SK-N-SH treated with all-trans-retinoic acid at 6 μM for 48 hours (cell line): ENCODE measurements at regions not wholly inside any gene's neighbourhood (a gene's known extent, or its start where the extent isn't known, plus 50 kb on each side); places are given as distances from the start of the nearest gene placed in this dataset.

Experiments
- ATAC-seq: fragments of 200-7000 bp; cut with Tn5 transposase; 3 replicates; pipeline ENCODE4 v1.9.1; 2020; ENCODE audit warnings: mild to moderate bottlenecking, moderate library complexity
- ARNTL ChIP-seq: fragments of 450-650 bp; formaldehyde crosslinking; IDR thresholded peaks from 2 replicates; pipeline ENCODE4 v1.5.0; 2020; ENCODE audit warnings: low read depth, mild to moderate bottlenecking, moderate library complexity, borderline replicate concordance
- BACH2 ChIP-seq: fragments of 250-450 bp; sonication (Bioruptor Pico); IDR thresholded peaks from 2 replicates; pipeline ENCODE4 v1.9.0; 2021; ENCODE audit warnings: mild to moderate bottlenecking, borderline replicate concordance
- CSDC2 ChIP-seq: fragments of 250-450 bp; sonication (Bioruptor Pico); IDR thresholded peaks from 2 replicates; pipeline ENCODE4 v1.5.0; 2020; ENCODE audit warnings: mild to moderate bottlenecking, moderate library complexity
- CSRNP3 ChIP-seq: fragments of 250-450 bp; sonication (Bioruptor Pico); IDR thresholded peaks from 2 replicates; pipeline ENCODE4 v1.5.1; 2021; ENCODE audit warnings: mild to moderate bottlenecking, moderate library complexity
- ESRRG ChIP-seq: fragments of 250-450 bp; sonication (Bioruptor Pico); IDR thresholded peaks from 2 replicates; pipeline ENCODE4 v1.6.1; 2021; ENCODE audit warnings: mild to moderate bottlenecking
- GLIS3 ChIP-seq: fragments of 250-450 bp; sonication (Bioruptor Pico); IDR thresholded peaks from 2 replicates; pipeline ENCODE4 v1.5.0; 2020; ENCODE audit warnings: mild to moderate bottlenecking, moderate library complexity
- ISL1 ChIP-seq: fragments of 250-450 bp; sonication (Bioruptor Pico); IDR thresholded peaks from 2 replicates; pipeline ENCODE4 v2.1.2; 2022; ENCODE audit warnings: mild to moderate bottlenecking, moderate library complexity
- OSR1 ChIP-seq: fragments of 250-450 bp; sonication (Bioruptor Pico); IDR thresholded peaks from 2 replicates; pipeline ENCODE4 v1.8.0; 2022; ENCODE audit warnings: moderate library complexity, mild to moderate bottlenecking, inconsistent platforms
- PATZ1 ChIP-seq: fragments of 250-450 bp; sonication (Bioruptor Pico); IDR thresholded peaks from 2 replicates; pipeline ENCODE4 v1.8.0; 2020; ENCODE audit warnings: mild to moderate bottlenecking, moderate library complexity, borderline replicate concordance
- POU6F1 ChIP-seq: fragments of 250-450 bp; sonication (Bioruptor Pico); IDR thresholded peaks from 2 replicates; pipeline ENCODE4 v1.8.0; 2021; ENCODE audit warnings: low read depth, mild to moderate bottlenecking, moderate library complexity, borderline replicate concordance
- PPARA ChIP-seq: fragments of 250-450 bp; sonication (Bioruptor Pico); IDR thresholded peaks from 2 replicates; pipeline ENCODE4 v1.5.0; 2020; ENCODE audit warnings: mild to moderate bottlenecking, borderline replicate concordance
- RARB ChIP-seq: fragments of 250-450 bp; sonication (Bioruptor Pico); IDR thresholded peaks from 2 replicates; pipeline ENCODE4 v1.8.0; 2021; ENCODE audit warnings: mild to moderate bottlenecking, moderate library complexity
- SNAI2 ChIP-seq: fragments of 250-450 bp; sonication (Bioruptor Pico); IDR thresholded peaks from 2 replicates; pipeline ENCODE4 v1.5.0; 2020; ENCODE audit warnings: mild to moderate bottlenecking, moderate library complexity
- TCF4 ChIP-seq: fragments of 250-450 bp; sonication (Bioruptor Pico); IDR thresholded peaks from 2 replicates; pipeline ENCODE4 v1.8.0; 2021; ENCODE audit warnings: mild to moderate bottlenecking, moderate library complexity, borderline replicate concordance
- TOX ChIP-seq: fragments of 250-450 bp; sonication (Bioruptor Pico); IDR thresholded peaks from 2 replicates; pipeline ENCODE4 v1.8.0; 2021; ENCODE audit warnings: mild to moderate bottlenecking, moderate library complexity, borderline replicate concordance
- TSHZ2 ChIP-seq: fragments of 250-450 bp; sonication (Bioruptor Pico); IDR thresholded peaks from 2 replicates; pipeline ENCODE4 v1.5.0; 2020; ENCODE audit warnings: mild to moderate bottlenecking, moderate library complexity
- ZC3H10 ChIP-seq: fragments of 250-450 bp; sonication (Bioruptor Pico); IDR thresholded peaks from 2 replicates; pipeline ENCODE4 v1.5.1; 2021; ENCODE audit warnings: mild to moderate bottlenecking, moderate library complexity
- ZFP3 ChIP-seq: fragments of 250-450 bp; sonication (Bioruptor Pico); IDR thresholded peaks from 2 replicates; pipeline ENCODE4 v1.5.0; 2020; ENCODE audit warnings: mild to moderate bottlenecking, moderate library complexity
- ZFP30 ChIP-seq: fragments of 450-650 bp; formaldehyde crosslinking; IDR thresholded peaks from 2 replicates; pipeline ENCODE4 v1.5.0; 2022; ENCODE audit warnings: mild to moderate bottlenecking, moderate library complexity
- ZNF70 ChIP-seq: fragments of 450-650 bp; formaldehyde crosslinking; IDR thresholded peaks from 2 replicates; pipeline ENCODE4 v1.5.0; 2020; ENCODE audit warnings: mild to moderate bottlenecking, moderate library complexity
- ZNF8 ChIP-seq: fragments of 450-650 bp; formaldehyde crosslinking; IDR thresholded peaks from 2 replicates; pipeline ENCODE4 v1.5.0; 2020; ENCODE audit warnings: mild to moderate bottlenecking, moderate library complexity

GRCh38 chr4:115292320-115293092 is 179.1 kb upstream of the NDST4 start:
- no peak for ATAC-seq

GRCh38 chr4:115287426-115287825 is 174.0 kb upstream of the NDST4 start:
- no peak for ATAC-seq
- TF ChIP-seq ZFP30 (CRISPR knock-in tag) (no peak), PATZ1 (CRISPR knock-in tag) (no peak), ZFP3 (no peak), POU6F1 (CRISPR knock-in tag) (no peak), OSR1 (CRISPR knock-in tag) (no peak), RARB (CRISPR knock-in tag) (no peak), ARNTL (CRISPR knock-in tag) (no peak)

More at GRCh38 chr4:115292320-115293092, 179.1 kb upstream of the NDST4 start:
- TF ChIP-seq TSHZ2: no peak
- TF ChIP-seq BACH2 (CRISPR knock-in tag): no peak
- TF ChIP-seq TCF4 (CRISPR knock-in tag): no peak
- TF ChIP-seq SNAI2 (CRISPR knock-in tag): no peak
- TF ChIP-seq, all 23 proteins: peak for 0

- ATAC-seq: no peak
- no peak for TF ChIP-seq RARB (CRISPR knock-in tag)
- no peak for TF ChIP-seq ISL1 (CRISPR knock-in tag)
- no peak for TF ChIP-seq PPARA (CRISPR knock-in tag)
- no peak for TF ChIP-seq ESRRG (CRISPR knock-in tag)
- no peak for TF ChIP-seq TSHZ2
- no peak for TF ChIP-seq ZFP3
- TF ChIP-seq CSRNP3 (CRISPR knock-in tag): no peak
- TF ChIP-seq CSDC2: no peak
- TF ChIP-seq ZNF8 (CRISPR knock-in tag): no peak
- TF ChIP-seq ZFP30 (CRISPR knock-in tag): no peak
- no peak for TF ChIP-seq TOX (CRISPR knock-in tag)
- no peak for TF ChIP-seq ZC3H10
- no peak for TF ChIP-seq OSR1 (CRISPR knock-in tag)
- TF ChIP-seq GLIS3 (CRISPR knock-in tag): no peak
- TF ChIP-seq TCF4 (CRISPR knock-in tag): no peak
- TF ChIP-seq ZNF70: no peak
These were observed 165.9 kb upstream of the NDST4 start for GRCh38 chr4:115279330-115279729.
